GM18520 (cell line): ENCODE measurements at regions not wholly inside any gene's neighbourhood (a gene's known extent, or its start where the extent isn't known, plus 50 kb on each side); places are given as distances from the start of the nearest gene placed in this dataset.
"Not testable (repeated sequence)": the region's sequence is repeated elsewhere in the genome, so short reads cannot be mapped to it uniquely, and the experiment has no call there.

Experiments used
- ATAC-seq: cut with Tn5 transposase; IDR thresholded peaks from one replicate; pipeline ENCODE4 v1.9.1; 2021; ENCODE audit not compliant: unreplicated experiment

GRCh38 chr6:3900744-3901336 is 51.7 kb downstream of the FAM50B start:
- ATAC-seq = no peak

- no peak for ATAC-seq
These were observed 53.9 kb downstream of the FAM50B start for GRCh38 chr6:3902871-3903648.

- ATAC-seq = no peak
These were observed 55.3 kb downstream of the FAM50B start for GRCh38 chr6:3904518-3904917.

GRCh38 chr6:3905945-3906845 is 57.0 kb downstream of the FAM50B start:
- ATAC-seq = no peak

- ATAC-seq = no peak
These were observed 57.6 kb downstream of the FAM50B start for GRCh38 chr6:3906846-3907151.

GRCh38 chr6:3908223-3908622 is 59.0 kb downstream of the FAM50B start:
- ATAC-seq = no peak

GRCh38 chr6:3908961-3909360 is 59.8 kb downstream of the FAM50B start:
- ATAC-seq = no peak

- no peak for ATAC-seq
These were observed 61.0 kb downstream of the FAM50B start for GRCh38 chr6:3910106-3910663.

- ATAC-seq = no peak
These were observed 62.0 kb downstream of the FAM50B start for GRCh38 chr6:3911130-3911529.

GRCh38 chr6:3911614-3912336 is 62.6 kb downstream of the FAM50B start:
- no peak for ATAC-seq

- no peak for ATAC-seq
These were observed 63.3 kb downstream of the FAM50B start for GRCh38 chr6:3912361-3913076.

- ATAC-seq = no peak
These were observed 64.1 kb downstream of the FAM50B start for GRCh38 chr6:3913077-3913957.

- ATAC-seq = no peak
These were observed 64.8 kb downstream of the FAM50B start for GRCh38 chr6:3913958-3914337.

- no peak for ATAC-seq
These were observed 66.1 kb downstream of the FAM50B start for GRCh38 chr6:3915076-3915791.

- ATAC-seq = no peak
These were observed 67.0 kb downstream of the FAM50B start for GRCh38 chr6:3916211-3916610.

GRCh38 chr6:3916749-3917148 is 67.6 kb downstream of the FAM50B start:
- ATAC-seq = not testable (repeated sequence)

GRCh38 chr6:3918469-3918868 is 69.3 kb downstream of the FAM50B start:
- no peak for ATAC-seq

GRCh38 chr6:3919130-3919628 is 70.0 kb downstream of the FAM50B start:
- no peak for ATAC-seq
